GM23248 (cell line): ENCODE measurements at regions not wholly inside any gene's neighbourhood (a gene's known extent, or its start where the extent isn't known, plus 50 kb on each side); places are given as distances from the start of the nearest gene placed in this dataset.
A peak's percentile ranks its signal among the peaks of the same experiment; 100 is the strongest.
"Not testable (repeated sequence)": the region's sequence is repeated elsewhere in the genome, so short reads cannot be mapped to it uniquely, and the experiment has no call there.

Source experiments
- DNase-seq: peaks from one replicate; pipeline ENCODE4 v3.0.0-alpha.2; 2015
- H2AFZ ChIP-seq: fragments of 200-600 bp; sonication (generic); 2 replicates; pipeline ENCODE4 v1.6.1; 2016; ENCODE audit warnings: antibody characterized with exemption
- H3F3A ChIP-seq: fragments of 200-600 bp; sonication (generic); 2 replicates; pipeline ENCODE4 v1.6.1; 2016; ENCODE audit warnings: mild to moderate bottlenecking, antibody characterized with exemption, mixed run types; ENCODE audit not compliant: insufficient read depth
- H3K27ac ChIP-seq: fragments of 200-600 bp; sonication (generic); 2 replicates; pipeline ENCODE4 v1.5.1; 2016; ENCODE audit warnings: mild to moderate bottlenecking
- H3K27me3 ChIP-seq: fragments of 200-600 bp; sonication (generic); replicated peaks from 2 replicates; pipeline ENCODE4 v1.6.1; 2016; ENCODE audit warnings: mild to moderate bottlenecking; ENCODE audit not compliant: insufficient read depth
- H3K36me3 ChIP-seq: fragments of 200-600 bp; sonication (generic); 2 replicates; pipeline ENCODE4 v1.6.1; 2016; ENCODE audit warnings: low read depth, mild to moderate bottlenecking
- H3K4me1 ChIP-seq: fragments of 200-600 bp; sonication (generic); 2 replicates; pipeline ENCODE4 v1.6.1; 2016; ENCODE audit warnings: mild to moderate bottlenecking; ENCODE audit not compliant: insufficient read depth
- H3K4me2 ChIP-seq: fragments of 200-600 bp; sonication (generic); one replicate; pipeline ENCODE4 v1.6.1; 2016; ENCODE audit warnings: mild to moderate bottlenecking; ENCODE audit not compliant: unreplicated experiment
- H3K4me3 ChIP-seq: fragments of 200-600 bp; sonication (generic); 2 replicates; pipeline ENCODE4 v1.5.1; 2016; ENCODE audit warnings: mild to moderate bottlenecking
- H3K79me2 ChIP-seq: fragments of 200-600 bp; sonication (generic); 2 replicates; pipeline ENCODE4 v1.6.1; 2016; ENCODE audit warnings: mild to moderate bottlenecking; ENCODE audit not compliant: insufficient read depth
- H3K9ac ChIP-seq: fragments of 200-600 bp; sonication (generic); 2 replicates; pipeline ENCODE4 v1.6.1; 2016; ENCODE audit warnings: mild to moderate bottlenecking
- H3K9me2 ChIP-seq: fragments of 200-600 bp; sonication (generic); 2 replicates; pipeline ENCODE4 v1.6.1; 2016; ENCODE audit warnings: mixed run types, mild to moderate bottlenecking, moderate library complexity; ENCODE audit not compliant: insufficient read depth
- H3K9me3 ChIP-seq: fragments of 200-600 bp; sonication (generic); one replicate; pipeline ENCODE4 v1.6.1; 2017; ENCODE audit warnings: low read depth
- H4K20me1 ChIP-seq: fragments of 200-600 bp; sonication (generic); 2 replicates; pipeline ENCODE4 v1.6.0; 2016; ENCODE audit not compliant: insufficient read depth
- WGBS, 2 experiments: methylation state at CpG; one replicate each; pipeline ENCODE4 v1.1.6; 2015 to 2017; ENCODE audit warnings: low lambda C conversion rate in 2 of 2, low coverage in 1 of 2; ENCODE audit errors: missing lambda C conversion rate in 2 of 2; 5-methylcytosine and 5-hydroxymethylcytosine counted together
- in situ Hi-C: fragments of 300-500 bp; cut with MboI; formaldehyde crosslinking; loops from 2 replicates; pipeline ENCODE4 v1.15.0; 2020

GRCh38 chr2:89029257-89029656 lies 337.8 kb downstream of the RPIA start:
- H3F3A ChIP-seq, H3K27me3 ChIP-seq, H4K20me1 ChIP-seq, H3K9me3 ChIP-seq, H3K9me2 ChIP-seq, H3K9ac ChIP-seq, H3K36me3 ChIP-seq, H3K79me2 ChIP-seq, H3K4me2 ChIP-seq, H3K27ac ChIP-seq, DNase-seq, H3K4me1 ChIP-seq, H3K4me3 ChIP-seq, H2AFZ ChIP-seq: not testable (repeated sequence)
- in situ Hi-C loops, result loop anchor here (25.0 kb wide), 1 partner anchor 1158 kb away; no protein-coding TSS in a partner anchor
- 6 to 17% methylated on average over 3 to 4 of the region's 4 CpGs for WGBS, 2 experiments

- not testable (repeated sequence) for H3K9ac ChIP-seq, H3K4me3 ChIP-seq, H3K27me3 ChIP-seq, H3K27ac ChIP-seq, H3K4me2 ChIP-seq, H3F3A ChIP-seq, H3K79me2 ChIP-seq, H3K36me3 ChIP-seq, H3K9me3 ChIP-seq, H2AFZ ChIP-seq, H3K4me1 ChIP-seq, H4K20me1 ChIP-seq, H3K9me2 ChIP-seq
- in situ Hi-C loops, result loop anchor here (25.0 kb wide), 1 partner anchor 1139 kb away; no protein-coding TSS in a partner anchor
- WGBS, 2 experiments, result 40 to 44% methylated on average over 2 to 3 of the region's 3 CpGs
- DNase-seq, result peak; percentile 57
These were observed 356.9 kb downstream of the RPIA start for GRCh38 chr2:89048138-89049066.

- in situ Hi-C loops, result not testable (repeated sequence)
These were observed 367.1 kb downstream of the RPIA start for GRCh38 chr2:89058616-89059015.

GRCh38 chr2:89061174-89061573 lies 369.7 kb downstream of the RPIA start:
- H3K27ac ChIP-seq, H3K27me3 ChIP-seq, H3K4me3 ChIP-seq, H3K79me2 ChIP-seq, DNase-seq, H4K20me1 ChIP-seq, H3K9me2 ChIP-seq, H3K9ac ChIP-seq, in situ Hi-C loops, H3F3A ChIP-seq, H2AFZ ChIP-seq, H3K36me3 ChIP-seq, H3K9me3 ChIP-seq, H3K4me2 ChIP-seq, H3K4me1 ChIP-seq: not testable (repeated sequence)
- 3 to 16% methylated on average over 1 of the region's 1 CpG for WGBS, 2 experiments

More at GRCh38 chr2:89058616-89059015, 367.1 kb downstream of the RPIA start:
- H3K9me3 ChIP-seq, H3K9ac ChIP-seq, H3K27ac ChIP-seq, H3K79me2 ChIP-seq, DNase-seq, H3K4me2 ChIP-seq, H4K20me1 ChIP-seq, H3K4me1 ChIP-seq, H3K27me3 ChIP-seq, H3K4me3 ChIP-seq, H3K9me2 ChIP-seq, H3F3A ChIP-seq, H2AFZ ChIP-seq, H3K36me3 ChIP-seq: not testable (repeated sequence)
- WGBS, 2 experiments, result 20 to 33% methylated on average over 4 of the region's 4 CpGs

- H3F3A ChIP-seq, H3K4me2 ChIP-seq, H3K27me3 ChIP-seq, H3K79me2 ChIP-seq, H3K9me2 ChIP-seq, H3K9me3 ChIP-seq, H4K20me1 ChIP-seq, H3K4me1 ChIP-seq, H3K27ac ChIP-seq, H3K9ac ChIP-seq, H3K36me3 ChIP-seq, H2AFZ ChIP-seq, DNase-seq, in situ Hi-C loops, H3K4me3 ChIP-seq: not testable (repeated sequence)
- 19 to 26% methylated on average over 4 of the region's 4 CpGs for WGBS, 2 experiments
These were observed 385.3 kb downstream of the RPIA start for GRCh38 chr2:89076771-89077170.

GRCh38 chr2:89092911-89093310 lies 401.4 kb downstream of the RPIA start:
- DNase-seq, H3K4me2 ChIP-seq, H4K20me1 ChIP-seq, H3K27me3 ChIP-seq, H3K27ac ChIP-seq, H3K4me3 ChIP-seq, H3K4me1 ChIP-seq, H3K79me2 ChIP-seq, H2AFZ ChIP-seq, H3K9me2 ChIP-seq, H3K9me3 ChIP-seq, H3F3A ChIP-seq, H3K9ac ChIP-seq, in situ Hi-C loops, H3K36me3 ChIP-seq: not testable (repeated sequence)
- WGBS, 2 experiments, result 40 to 45% methylated on average over 8 of the region's 8 CpGs

- H3K9me2 ChIP-seq, H3K36me3 ChIP-seq, H3K27ac ChIP-seq, H3K27me3 ChIP-seq, H3K4me1 ChIP-seq, in situ Hi-C loops, H3K79me2 ChIP-seq, H3K4me2 ChIP-seq, H3K4me3 ChIP-seq, H4K20me1 ChIP-seq, H3K9ac ChIP-seq, H3K9me3 ChIP-seq, H2AFZ ChIP-seq, H3F3A ChIP-seq: not testable (repeated sequence)
- 0 to 3% methylated on average over 4 of the region's 4 CpGs for WGBS, 2 experiments
- peak; percentile 1 for DNase-seq
These were observed 403.6 kb downstream of the RPIA start for GRCh38 chr2:89095060-89095459.
